H9 (cell line): ENCODE measurements at regions not wholly inside any gene's neighbourhood (a gene's known extent, or its start where the extent isn't known, plus 50 kb on each side); places are given as distances from the start of the nearest gene placed in this dataset.

Source experiments
- DNase-seq: peaks from one replicate; pipeline ENCODE4 v3.0.0-alpha.2; 2017
- H2AFZ ChIP-seq: one replicate; pipeline ENCODE4 v1.6.1; 2013; ENCODE audit warnings: mild to moderate bottlenecking, low read length, control low read depth, moderate library complexity
- H2AK5ac ChIP-seq: 2 replicates; pipeline ENCODE4 v1.6.1; 2013; ENCODE audit warnings: low read length, control low read depth, mixed read lengths; ENCODE audit not compliant: insufficient read length
- H2BK120ac ChIP-seq: one replicate; pipeline ENCODE4 v1.6.1; 2013; ENCODE audit warnings: low read depth, mild to moderate bottlenecking, low read length, control low read depth, inconsistent platforms; ENCODE audit not compliant: poor library complexity, severe bottlenecking
- H2BK12ac ChIP-seq: 2 replicates; pipeline ENCODE4 v1.6.1; 2013; ENCODE audit warnings: low read length, control low read depth, mixed read lengths, low read depth; ENCODE audit not compliant: insufficient read length
- H2BK15ac ChIP-seq: 2 replicates; pipeline ENCODE4 v1.6.1; 2013; ENCODE audit warnings: low read depth, low read length, control low read depth
- H2BK20ac ChIP-seq: one replicate; pipeline ENCODE4 v1.6.1; 2013; ENCODE audit warnings: low read depth, mild to moderate bottlenecking, low read length, control low read depth, inconsistent platforms; ENCODE audit not compliant: poor library complexity, severe bottlenecking
- H2BK5ac ChIP-seq: 2 replicates; pipeline ENCODE4 v1.6.1; 2013; ENCODE audit warnings: low read length, control low read depth, mixed read lengths; ENCODE audit not compliant: insufficient read length
- H3K14ac ChIP-seq: 2 replicates; pipeline ENCODE4 v1.6.1; 2013; ENCODE audit warnings: low read length, control low read depth; ENCODE audit not compliant: insufficient read depth
- H3K18ac ChIP-seq: 2 replicates; pipeline ENCODE4 v1.6.1; 2013; ENCODE audit warnings: low read depth, mild to moderate bottlenecking, mixed read lengths, low read length, control low read depth; ENCODE audit not compliant: insufficient read length
- H3K23ac ChIP-seq: 2 replicates; pipeline ENCODE4 v1.6.1; 2013; ENCODE audit warnings: low read length, control low read depth, mixed read lengths, low read depth; ENCODE audit not compliant: insufficient read length
- H3K23me2 ChIP-seq: 2 replicates; pipeline ENCODE4 v1.6.1; 2013; ENCODE audit warnings: low read depth, mild to moderate bottlenecking, mixed read lengths, low read length, control low read depth; ENCODE audit not compliant: insufficient read length, poor library complexity, severe bottlenecking
- H3K27ac ChIP-seq: 2 replicates; pipeline ENCODE4 v1.5.1; 2013; ENCODE audit warnings: low read length, control low read depth, mixed read lengths, low read depth; ENCODE audit not compliant: insufficient read length
- H3K27me3 ChIP-seq: 2 replicates; pipeline ENCODE4 v1.6.1; 2013; ENCODE audit warnings: low read length, control low read depth, inconsistent platforms; ENCODE audit not compliant: insufficient read depth
- H3K4ac ChIP-seq: 2 replicates; pipeline ENCODE4 v1.6.1; 2013; ENCODE audit warnings: low read depth, mild to moderate bottlenecking, control low read depth, inconsistent platforms, low read length, moderate library complexity
- H3K4me1 ChIP-seq: 2 replicates; pipeline ENCODE4 v1.6.1; 2013; ENCODE audit warnings: low read length, control low read depth, inconsistent platforms; ENCODE audit not compliant: insufficient read depth
- H3K4me2 ChIP-seq: 2 replicates; pipeline ENCODE4 v1.6.1; 2013; ENCODE audit warnings: low read length, control low read depth, mixed read lengths; ENCODE audit not compliant: insufficient read length, insufficient read depth
- H3K56ac ChIP-seq: 2 replicates; pipeline ENCODE4 v1.6.1; 2013; ENCODE audit warnings: low read depth, mild to moderate bottlenecking, mixed read lengths, low read length, control low read depth; ENCODE audit not compliant: insufficient read length
- H3K79me1 ChIP-seq: 2 replicates; pipeline ENCODE4 v1.6.1; 2013; ENCODE audit warnings: low read depth, mild to moderate bottlenecking, moderate library complexity, low read length, control low read depth, inconsistent platforms; ENCODE audit not compliant: insufficient read depth, poor library complexity, severe bottlenecking
- H3K79me2 ChIP-seq: 2 replicates; pipeline ENCODE4 v1.6.1; 2013; ENCODE audit warnings: low read length, control low read depth, inconsistent platforms; ENCODE audit not compliant: insufficient read depth
- H3K9ac ChIP-seq: 2 replicates; pipeline ENCODE4 v1.6.1; 2013; ENCODE audit warnings: low read length, control low read depth, mixed read lengths; ENCODE audit not compliant: insufficient read length; ENCODE audit errors: extremely low read depth
- H3K9me3 ChIP-seq: one replicate; pipeline ENCODE4 v1.6.1; 2013; ENCODE audit warnings: low read depth, low read length, inconsistent platforms; ENCODE audit not compliant: control insufficient read depth
- H3T11ph ChIP-seq: one replicate; pipeline ENCODE4 v1.6.1; 2013; ENCODE audit warnings: mild to moderate bottlenecking, low read length, control low read depth, inconsistent platforms
- H4K20me1 ChIP-seq: one replicate; pipeline ENCODE4 v1.6.1; 2013; ENCODE audit not compliant: control insufficient read depth, insufficient read length, insufficient read depth
- H4K5ac ChIP-seq: 2 replicates; pipeline ENCODE4 v1.6.1; 2013; ENCODE audit warnings: low read depth, mild to moderate bottlenecking, mixed read lengths, low read length, control low read depth; ENCODE audit not compliant: insufficient read length
- H4K8ac ChIP-seq: replicated peaks from 2 replicates; pipeline ENCODE4 v1.6.1; 2013; ENCODE audit warnings: low read length, control low read depth, mixed read lengths, low read depth; ENCODE audit not compliant: insufficient read length
- H4K91ac ChIP-seq: 2 replicates; pipeline ENCODE4 v1.6.1; 2013; ENCODE audit warnings: low read depth, mild to moderate bottlenecking, moderate library complexity, mixed read lengths, low read length, control low read depth; ENCODE audit not compliant: insufficient read length
- H3K27ac Mint-ChIP-seq, 3 experiments: 2 replicates in 2 of 3; 3 replicates in 1 of 3; pipeline ENCODE4 v1.8.0; 2020 to 2021; ENCODE audit warnings: mixed read lengths in 3 of 3, mild to moderate bottlenecking in 1 of 3, moderate library complexity in 1 of 3
- H3K27me3 Mint-ChIP-seq: 2 replicates; pipeline ENCODE4 v1.8.0; 2021; ENCODE audit warnings: low read depth, mild to moderate bottlenecking, moderate library complexity, mixed read lengths
- H3K36me3 Mint-ChIP-seq, 3 experiments: 2 replicates in 2 of 3; 3 replicates in 1 of 3; pipeline ENCODE4 v1.8.0; 2020 to 2021; ENCODE audit warnings: low read depth in 3 of 3, mixed read lengths in 3 of 3; ENCODE audit not compliant: insufficient read depth in 1 of 3
- H3K4me1 Mint-ChIP-seq, 2 experiments: 2 replicates each; pipeline ENCODE4 v1.8.0; 2020; ENCODE audit warnings: mixed read lengths in 2 of 2
- H3K4me3 Mint-ChIP-seq, 2 experiments: 2 replicates in 1 of 2; 3 replicates in 1 of 2; pipeline ENCODE4 v1.8.0; 2020 to 2021; ENCODE audit warnings: mild to moderate bottlenecking in 2 of 2, mixed read lengths in 2 of 2, moderate library complexity in 1 of 2
- H3K9me3 Mint-ChIP-seq, 2 experiments: 2 replicates in 1 of 2; 3 replicates in 1 of 2; pipeline ENCODE4 v1.8.0; 2020; ENCODE audit warnings: mild to moderate bottlenecking in 2 of 2, mixed read lengths in 2 of 2, moderate library complexity in 1 of 2
- WGBS: extraction: QIAGEN DNeasy Blood & Tissue Kit; methylation state at CpG from one replicate; pipeline ENCODE4 v1.1.7; 2013; ENCODE audit warnings: missing lambda C conversion rate, low lambda C conversion rate, mixed read lengths; ENCODE audit not compliant: insufficient read length; ENCODE audit errors: extremely low coverage; 5-methylcytosine and 5-hydroxymethylcytosine counted together
- TF ChIP-seq, protein P1 (sequence below): fragments of 200-600 bp; sonication (generic); conservative IDR thresholded peaks from 3 replicates; pipeline ENCODE4 v1.8.0; 2021; ENCODE audit warnings: antibody characterized with exemption, mild to moderate bottlenecking

DNA sequence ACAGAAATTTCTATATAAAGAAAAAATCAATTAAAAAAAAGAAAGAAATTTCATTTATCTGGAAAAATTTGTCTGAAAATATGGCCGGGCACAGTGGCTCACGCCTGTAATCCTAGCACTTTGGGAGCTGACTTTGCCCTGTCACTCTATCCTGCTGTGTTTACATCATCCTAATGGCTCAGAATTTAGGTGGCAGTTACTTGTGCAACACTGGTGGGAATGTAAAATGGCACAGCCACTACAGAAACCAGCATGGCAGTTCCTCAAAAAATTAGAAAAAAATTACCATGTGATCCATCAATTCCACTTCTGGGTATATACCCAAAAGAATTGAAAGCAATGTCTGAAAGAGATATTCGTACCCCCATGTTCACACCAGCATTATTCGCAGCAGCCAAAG, 405.2 kb upstream of the AUTS2 start:
- H2AK5ac ChIP-seq = no peak overlapping the region
- no peaks in the 10 kb centered on the region for H3K79me1 ChIP-seq
- H2BK5ac ChIP-seq = no peak overlapping the region
- H2BK120ac ChIP-seq = no peak overlapping the region
- no peaks in the 10 kb centered on the region for H3K4me1 ChIP-seq
- H3T11ph ChIP-seq = no peak overlapping the region
- H3K9ac ChIP-seq = no peak overlapping the region
- no peak overlapping the region for H3K4me2 ChIP-seq
- DNase-seq = no peak
- H4K20me1 ChIP-seq = no peaks in the 10 kb centered on the region
- TF ChIP-seq, protein P1, sequence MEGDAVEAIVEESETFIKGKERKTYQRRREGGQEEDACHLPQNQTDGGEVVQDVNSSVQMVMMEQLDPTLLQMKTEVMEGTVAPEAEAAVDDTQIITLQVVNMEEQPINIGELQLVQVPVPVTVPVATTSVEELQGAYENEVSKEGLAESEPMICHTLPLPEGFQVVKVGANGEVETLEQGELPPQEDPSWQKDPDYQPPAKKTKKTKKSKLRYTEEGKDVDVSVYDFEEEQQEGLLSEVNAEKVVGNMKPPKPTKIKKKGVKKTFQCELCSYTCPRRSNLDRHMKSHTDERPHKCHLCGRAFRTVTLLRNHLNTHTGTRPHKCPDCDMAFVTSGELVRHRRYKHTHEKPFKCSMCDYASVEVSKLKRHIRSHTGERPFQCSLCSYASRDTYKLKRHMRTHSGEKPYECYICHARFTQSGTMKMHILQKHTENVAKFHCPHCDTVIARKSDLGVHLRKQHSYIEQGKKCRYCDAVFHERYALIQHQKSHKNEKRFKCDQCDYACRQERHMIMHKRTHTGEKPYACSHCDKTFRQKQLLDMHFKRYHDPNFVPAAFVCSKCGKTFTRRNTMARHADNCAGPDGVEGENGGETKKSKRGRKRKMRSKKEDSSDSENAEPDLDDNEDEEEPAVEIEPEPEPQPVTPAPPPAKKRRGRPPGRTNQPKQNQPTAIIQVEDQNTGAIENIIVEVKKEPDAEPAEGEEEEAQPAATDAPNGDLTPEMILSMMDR = no peak
- H3K18ac ChIP-seq = no peak overlapping the region
- H4K8ac ChIP-seq = no peak overlapping the region
- no peaks in the 10 kb centered on the region for H3K23me2 ChIP-seq
- H3K79me2 ChIP-seq = no peaks in the 10 kb centered on the region
- no peak overlapping the region for H2BK12ac ChIP-seq
- H3K27ac ChIP-seq = no peak overlapping the region
- no peak overlapping the region for H2BK20ac ChIP-seq
- no peak overlapping the region for H2BK15ac ChIP-seq
- H3K27ac Mint-ChIP-seq = no peak overlapping the region
- no peaks in the 10 kb centered on the region for H3K4me1 Mint-ChIP-seq
- H3K9me3 Mint-ChIP-seq = peaks cover 3 to 6% of the 10 kb centered on the region in 2 experiments; a peak in 4 of 5 replicates
- H3K27me3 ChIP-seq = no peaks in the 10 kb centered on the region
- H4K5ac ChIP-seq = no peak overlapping the region
- no peaks in the 10 kb centered on the region for H3K9me3 ChIP-seq
- H4K91ac ChIP-seq = no peak overlapping the region
- H3K4me3 Mint-ChIP-seq = no peak overlapping the region
- H3K14ac ChIP-seq = no peak overlapping the region
- no peaks in the 10 kb centered on the region; a peak in 1 of 7 replicates for H3K36me3 Mint-ChIP-seq
- H3K23ac ChIP-seq = no peak overlapping the region
- H3K56ac ChIP-seq = no peak overlapping the region
- peaks cover 3% of the 10 kb centered on the region for H3K27me3 Mint-ChIP-seq
- no peak overlapping the region for H3K4ac ChIP-seq
- no peak overlapping the region for H2AFZ ChIP-seq
- no CpG with 5 or more reads among the region's 4 CpGs for WGBS
